ENCODE measurements at regions not wholly inside any gene's neighbourhood (a gene's known extent, or its start where the extent isn't known, plus 50 kb on each side); places are given as distances from the start of the nearest gene placed in this dataset.

DNA sequence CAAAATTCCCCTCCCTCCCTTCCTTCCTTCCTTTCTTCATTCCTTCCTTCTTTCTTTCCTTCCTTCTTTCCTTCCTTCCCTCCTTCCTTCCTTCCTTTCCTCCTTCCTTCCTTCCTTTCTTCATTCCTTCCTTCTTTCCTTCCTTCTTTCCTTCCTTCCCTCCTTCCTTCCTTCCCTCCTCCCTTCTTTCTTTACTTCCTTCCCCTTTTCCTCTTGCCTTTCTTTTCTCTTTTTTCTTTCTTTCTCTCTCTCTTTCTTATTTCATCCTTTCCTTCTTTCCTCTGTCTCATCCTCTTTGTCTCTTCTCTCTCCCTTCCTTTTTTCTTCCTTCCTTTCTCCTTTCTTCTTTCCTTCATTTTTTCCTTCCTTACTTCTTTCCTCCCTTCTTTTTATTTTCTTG is 171.9 kb upstream of the BRINP3 start:
- TF ChIP-seq, protein P1, sequence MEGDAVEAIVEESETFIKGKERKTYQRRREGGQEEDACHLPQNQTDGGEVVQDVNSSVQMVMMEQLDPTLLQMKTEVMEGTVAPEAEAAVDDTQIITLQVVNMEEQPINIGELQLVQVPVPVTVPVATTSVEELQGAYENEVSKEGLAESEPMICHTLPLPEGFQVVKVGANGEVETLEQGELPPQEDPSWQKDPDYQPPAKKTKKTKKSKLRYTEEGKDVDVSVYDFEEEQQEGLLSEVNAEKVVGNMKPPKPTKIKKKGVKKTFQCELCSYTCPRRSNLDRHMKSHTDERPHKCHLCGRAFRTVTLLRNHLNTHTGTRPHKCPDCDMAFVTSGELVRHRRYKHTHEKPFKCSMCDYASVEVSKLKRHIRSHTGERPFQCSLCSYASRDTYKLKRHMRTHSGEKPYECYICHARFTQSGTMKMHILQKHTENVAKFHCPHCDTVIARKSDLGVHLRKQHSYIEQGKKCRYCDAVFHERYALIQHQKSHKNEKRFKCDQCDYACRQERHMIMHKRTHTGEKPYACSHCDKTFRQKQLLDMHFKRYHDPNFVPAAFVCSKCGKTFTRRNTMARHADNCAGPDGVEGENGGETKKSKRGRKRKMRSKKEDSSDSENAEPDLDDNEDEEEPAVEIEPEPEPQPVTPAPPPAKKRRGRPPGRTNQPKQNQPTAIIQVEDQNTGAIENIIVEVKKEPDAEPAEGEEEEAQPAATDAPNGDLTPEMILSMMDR (IDR thresholded peaks at IDR 0.05; ENCODE audit: borderline replicate concordance, control extremely low read depth, extremely low read depth, insufficient read depth, missing control alignments), result no peak
- DNase-seq (ENCODE audit: low spot score), result no peak
- in situ Hi-C loops (cut with MboI; ENCODE audit: low sequenced_read_pairs, unreplicated experiment), result no loop called here

- TF ChIP-seq, protein P1 (IDR thresholded peaks at IDR 0.05; ENCODE audit: borderline replicate concordance, control extremely low read depth, extremely low read depth, insufficient read depth, missing control alignments), result no peak
- DNase-seq (ENCODE audit: low spot score), result no peak
- in situ Hi-C loops (cut with MboI; ENCODE audit: low sequenced_read_pairs, unreplicated experiment), result no loop called here
These were observed 181.2 kb upstream of the BRINP3 start for GRCh38 chr1:190658907-190659306.

DNA sequence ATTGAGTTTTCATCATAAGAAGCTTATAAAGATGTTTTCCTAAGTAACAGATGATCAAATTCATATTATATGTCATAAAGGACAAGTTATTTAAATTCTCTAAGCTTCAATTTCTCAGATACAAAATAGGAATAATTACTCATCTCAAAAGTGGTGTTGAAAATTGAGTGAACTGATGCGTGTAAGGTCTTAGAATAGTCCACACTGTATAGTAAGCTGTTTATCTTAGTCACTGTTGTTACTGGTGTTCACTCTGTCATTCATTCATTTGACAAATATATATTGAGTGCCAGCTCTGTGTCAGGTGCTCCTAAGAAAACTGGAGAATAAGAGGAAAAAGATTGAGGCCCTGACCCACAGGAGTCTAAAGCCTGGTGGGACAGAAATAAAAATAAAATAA is 186.3 kb upstream of the BRINP3 start:
- DNase-seq (ENCODE audit: low spot score), result no peak
- TF ChIP-seq, protein P1 (IDR thresholded peaks at IDR 0.05; ENCODE audit: borderline replicate concordance, control extremely low read depth, extremely low read depth, insufficient read depth, missing control alignments), result no peak
- in situ Hi-C loops (cut with MboI; ENCODE audit: low sequenced_read_pairs, unreplicated experiment), result no loop called here

DNA sequence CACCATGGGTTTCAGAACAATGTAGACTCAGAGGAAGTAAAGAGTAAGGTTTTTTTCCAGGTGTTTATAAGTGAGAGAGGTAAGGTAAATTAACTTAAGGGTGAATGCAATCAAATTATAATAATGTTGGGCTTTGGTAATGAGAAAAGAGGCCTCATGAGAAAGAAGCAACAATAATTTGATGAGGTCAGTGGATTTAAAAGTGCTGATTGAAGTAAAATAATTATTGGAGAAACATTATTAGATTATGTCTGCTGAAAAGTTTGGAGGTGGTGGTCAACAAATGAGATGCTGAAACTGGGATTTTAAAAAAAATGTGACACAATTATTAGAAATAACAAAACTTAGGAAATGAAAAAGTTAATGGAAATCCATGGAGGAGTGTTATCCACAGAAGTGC is 187.4 kb upstream of the BRINP3 start:
- in situ Hi-C loops (cut with MboI; ENCODE audit: low sequenced_read_pairs, unreplicated experiment), result no loop called here
- TF ChIP-seq, protein P1 (IDR thresholded peaks at IDR 0.05; ENCODE audit: borderline replicate concordance, control extremely low read depth, extremely low read depth, insufficient read depth, missing control alignments), result no peak

DNA sequence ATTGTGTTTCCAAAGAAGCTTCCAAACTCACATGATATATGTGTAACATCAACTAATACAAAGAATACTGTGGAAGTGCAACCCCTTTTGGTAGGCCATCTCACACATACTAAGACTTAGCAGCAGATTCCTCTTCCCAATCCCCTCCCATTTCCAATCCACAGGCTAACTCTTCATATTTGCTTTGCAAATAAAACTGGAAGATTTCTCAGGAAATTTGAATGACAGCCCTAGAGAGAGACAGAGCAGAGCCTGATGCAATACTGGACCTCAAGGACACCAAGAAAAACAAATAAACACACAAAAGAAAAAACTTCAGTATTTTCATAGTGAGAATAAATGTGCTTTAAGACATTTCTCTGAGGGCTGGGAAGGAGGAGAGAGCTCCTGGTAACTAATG is 190.2 kb upstream of the BRINP3 start:
- TF ChIP-seq, protein P1 (IDR thresholded peaks at IDR 0.05; ENCODE audit: borderline replicate concordance, control extremely low read depth, extremely low read depth, insufficient read depth, missing control alignments), result no peak
- DNase-seq (ENCODE audit: low spot score), result no peak
- in situ Hi-C loops (cut with MboI; ENCODE audit: low sequenced_read_pairs, unreplicated experiment), result no loop called here

More for the DNA sequence above, 187.4 kb upstream of the BRINP3 start:
- no peak for DNase-seq (ENCODE audit: low spot score)

- TF ChIP-seq, protein P1 (IDR thresholded peaks at IDR 0.05; ENCODE audit: borderline replicate concordance, control extremely low read depth, extremely low read depth, insufficient read depth, missing control alignments), result no peak
- in situ Hi-C loops (cut with MboI; ENCODE audit: low sequenced_read_pairs, unreplicated experiment), result no loop called here
- DNase-seq (ENCODE audit: low spot score), result no peak
These were observed 201.4 kb upstream of the BRINP3 start for GRCh38 chr1:190679044-190679443.

DNA sequence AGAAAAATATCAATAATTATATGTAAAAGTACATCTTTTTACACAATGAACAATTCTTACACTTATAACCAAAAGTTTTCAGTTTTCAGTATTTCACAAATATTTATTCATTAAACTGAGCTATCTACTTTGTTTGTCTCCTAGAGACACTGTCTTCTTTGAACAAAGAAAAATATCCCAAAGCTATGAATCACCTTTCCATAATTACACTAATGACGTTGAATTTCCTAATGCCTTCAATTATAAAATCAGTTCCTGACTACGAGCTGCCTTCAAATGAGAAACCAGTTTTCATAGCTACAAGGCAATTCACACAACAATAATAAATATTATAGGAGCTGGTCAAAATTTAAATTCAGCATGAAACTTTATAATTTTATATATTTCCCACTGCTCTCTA is 201.8 kb upstream of the BRINP3 start:
- in situ Hi-C loops (cut with MboI; ENCODE audit: low sequenced_read_pairs, unreplicated experiment), result no loop called here
- TF ChIP-seq, protein P1 (IDR thresholded peaks at IDR 0.05; ENCODE audit: borderline replicate concordance, control extremely low read depth, extremely low read depth, insufficient read depth, missing control alignments), result no peak
- DNase-seq (ENCODE audit: low spot score), result no peak

Measured in GM13976 (cell line).